Esophagus squamous epithelium (tissue), 5 donors: ENCODE measurements at regions not wholly inside any gene's neighbourhood (a gene's known extent, or its start where the extent isn't known, plus 50 kb on each side); places are given as distances from the start of the nearest gene placed in this dataset.

ENCODE experiments used
- DNase-seq: peaks from one replicate; lab custom pipeline; 2025; lab: John Stamatoyannopoulos, UW
- H3K27ac ChIP-seq, 4 donors: fragments of 200-600 bp; sonication (generic); one replicate each; pipeline ENCODE4 v1.5.1; 2016 to 2019; ENCODE audit warnings: mild to moderate bottlenecking in 1 of 4
- H3K27me3 ChIP-seq, 4 donors: fragments of 200-600 bp; sonication (generic); 1 replicate in 3 of 4; 2 replicates in 1 of 4; pipeline versions ENCODE4 v1.5.1 to v1.6.0; 2017 to 2021; ENCODE audit warnings: antibody characterized with exemption in 1 of 4
- H3K36me3 ChIP-seq, 3 donors: fragments of 200-600 bp; sonication (generic); one replicate each; pipeline ENCODE4 v1.5.1; 2016 to 2019
- H3K4me1 ChIP-seq, 3 donors: fragments of 200-600 bp; sonication (generic); one replicate each; pipeline ENCODE4 v1.5.1; 2017 to 2019
- H3K4me3 ChIP-seq, 4 donors: fragments of 200-600 bp; sonication (generic); 1 replicate in 3 of 4; 2 replicates in 1 of 4; pipeline ENCODE4 v1.5.1; 2016 to 2019; ENCODE audit warnings: mild to moderate bottlenecking in 2 of 4, moderate library complexity in 1 of 4
- H3K9me3 ChIP-seq, 3 donors: fragments of 200-600 bp; sonication (generic); one replicate each; pipeline ENCODE4 v1.5.1; 2016 to 2019
- POLR2A ChIP-seq, 4 donors: fragments of 450-650 bp; IDR thresholded peaks; one replicate each; pipeline ENCODE4 v1.6.1; 2017; ENCODE audit warnings: antibody characterized with exemption in 4 of 4, mild to moderate bottlenecking in 4 of 4, moderate library complexity in 3 of 4
- whole genome bisulfite sequencing, 2 donors: methylation state at CpG; one replicate each; pipeline ENCODE4 v1.1.5; 2018; 5-methylcytosine and 5-hydroxymethylcytosine counted together
- intact Hi-C: fragments of 100-400 bp; cut with DNase I; formaldehyde crosslinking; loops from one replicate; pipeline ENCODE4 v1.15.0; 2022
- TF ChIP-seq, protein P1 (sequence below), 6 experiments: fragments of 450-650 bp in 4 of 6; fragments of 200-600 bp in 2 of 6; sonication (generic) in 2 of 6; IDR thresholded peaks; one replicate each; pipeline ENCODE4 v1.5.1; 2016 to 2019; ENCODE audit warnings: antibody characterized with exemption in 6 of 6, mild to moderate bottlenecking in 4 of 6, moderate library complexity in 4 of 6
- donor health status: DM: yes; HTN: yes; CAD: no.

DNA sequence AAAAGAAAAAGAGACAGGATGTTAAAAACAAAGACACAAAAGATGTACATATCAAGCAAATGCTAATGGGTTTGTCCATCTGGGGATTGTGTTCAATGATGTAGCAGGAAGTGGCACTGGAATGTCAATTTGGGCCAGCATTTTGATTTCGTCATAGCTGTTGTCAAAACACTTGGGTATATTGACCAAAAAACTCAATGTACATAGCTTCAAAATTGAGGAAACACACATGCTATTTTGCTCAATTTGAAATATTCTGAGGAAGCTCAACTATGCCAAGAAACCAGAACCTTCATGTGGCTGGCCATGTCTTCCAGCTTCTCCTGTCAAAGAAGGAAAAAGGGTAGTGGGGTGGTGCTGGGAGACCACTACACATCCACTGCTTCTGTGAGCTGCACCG, 212.7 kb upstream of the GHITM start:
- Histone ChIP-seq H3K4me3 (no peak overlapping the region), H3K27ac (no peak overlapping the region), H3K36me3 (no peaks in the 10 kb centered on the region), H3K9me3 (no peaks in the 10 kb centered on the region), H3K4me1 (no peaks in the 10 kb centered on the region), H3K27me3 (peaks cover 0 to 8% (median 0%) of the 10 kb centered on the region in 4 donors)
- no peak for TF ChIP-seq POLR2A (IDR thresholded peaks at IDR 0.05)
- TF ChIP-seq, protein P1, sequence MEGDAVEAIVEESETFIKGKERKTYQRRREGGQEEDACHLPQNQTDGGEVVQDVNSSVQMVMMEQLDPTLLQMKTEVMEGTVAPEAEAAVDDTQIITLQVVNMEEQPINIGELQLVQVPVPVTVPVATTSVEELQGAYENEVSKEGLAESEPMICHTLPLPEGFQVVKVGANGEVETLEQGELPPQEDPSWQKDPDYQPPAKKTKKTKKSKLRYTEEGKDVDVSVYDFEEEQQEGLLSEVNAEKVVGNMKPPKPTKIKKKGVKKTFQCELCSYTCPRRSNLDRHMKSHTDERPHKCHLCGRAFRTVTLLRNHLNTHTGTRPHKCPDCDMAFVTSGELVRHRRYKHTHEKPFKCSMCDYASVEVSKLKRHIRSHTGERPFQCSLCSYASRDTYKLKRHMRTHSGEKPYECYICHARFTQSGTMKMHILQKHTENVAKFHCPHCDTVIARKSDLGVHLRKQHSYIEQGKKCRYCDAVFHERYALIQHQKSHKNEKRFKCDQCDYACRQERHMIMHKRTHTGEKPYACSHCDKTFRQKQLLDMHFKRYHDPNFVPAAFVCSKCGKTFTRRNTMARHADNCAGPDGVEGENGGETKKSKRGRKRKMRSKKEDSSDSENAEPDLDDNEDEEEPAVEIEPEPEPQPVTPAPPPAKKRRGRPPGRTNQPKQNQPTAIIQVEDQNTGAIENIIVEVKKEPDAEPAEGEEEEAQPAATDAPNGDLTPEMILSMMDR (IDR thresholded peaks at IDR 0.05): no peak
- intact Hi-C loops: no loop called here
- WGBS, 2 donors: 62 to 78% methylated on average over 1 to 2 of the region's 2 CpGs
- no peak for DNase-seq

DNA sequence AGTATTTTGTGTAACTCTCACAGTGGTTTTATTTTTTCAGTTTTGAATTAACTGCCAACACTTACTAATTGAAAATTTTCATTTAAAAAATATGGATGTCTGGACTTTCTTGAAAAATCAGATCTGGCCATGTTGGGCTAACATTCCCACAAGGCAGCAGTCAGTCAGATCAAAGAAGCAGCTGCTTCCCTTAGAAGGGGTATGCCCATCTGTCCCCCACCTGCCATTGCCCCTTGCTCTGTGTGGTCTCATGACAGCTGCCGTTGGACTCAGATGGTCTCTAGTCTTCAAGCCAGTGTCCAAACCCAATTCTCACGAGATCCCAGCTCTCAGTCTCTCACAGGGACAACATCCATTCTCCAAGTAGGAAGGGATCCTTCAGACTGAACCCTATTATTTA, 212.1 kb upstream of the GHITM start:
- no peaks in the 10 kb centered on the region for H3K4me1 ChIP-seq
- no peaks in the 10 kb centered on the region for H3K36me3 ChIP-seq
- H3K9me3 ChIP-seq: no peaks in the 10 kb centered on the region
- no peak for DNase-seq
- 63 to 100% methylated on average over 1 to 2 of the region's 2 CpGs for WGBS, 2 donors
- peaks cover 0 to 8% (median 0%) of the 10 kb centered on the region in 4 donors for H3K27me3 ChIP-seq
- no peak overlapping the region for H3K4me3 ChIP-seq
- no peak overlapping the region for H3K27ac ChIP-seq
- TF ChIP-seq, protein P1 (IDR thresholded peaks at IDR 0.05): no peak
- no peak for TF ChIP-seq POLR2A (IDR thresholded peaks at IDR 0.05)
- intact Hi-C loops: no loop called here

DNA sequence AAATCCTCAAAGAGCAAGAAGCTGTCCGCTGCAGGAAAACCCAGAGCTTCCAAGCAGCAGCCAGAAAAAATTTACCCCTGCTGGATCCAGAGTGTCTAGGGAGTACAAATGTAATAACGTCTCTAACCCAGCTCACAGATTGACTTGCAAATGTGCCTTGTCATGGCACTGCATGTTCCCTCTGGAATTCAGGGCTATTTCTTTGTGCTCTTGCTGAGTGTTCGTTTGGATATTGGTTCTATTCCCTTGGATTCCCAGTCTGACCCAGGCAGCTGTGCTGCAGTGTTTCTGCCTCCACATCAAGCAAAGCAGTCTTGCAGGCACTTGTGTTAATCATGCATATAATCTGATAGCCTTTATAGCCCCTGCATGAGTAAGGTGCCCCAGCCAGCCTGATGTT, 209.9 kb upstream of the GHITM start:
- peaks cover 0 to under 1% (median 0%) of the 10 kb centered on the region in 4 donors for H3K27me3 ChIP-seq
- 32% methylated on average over 3 of the region's 3 CpGs for WGBS, 2 donors
- H3K4me3 ChIP-seq: no peak overlapping the region
- no peak for DNase-seq
- TF ChIP-seq, protein P1 (IDR thresholded peaks at IDR 0.05): no peak
- TF ChIP-seq POLR2A (IDR thresholded peaks at IDR 0.05): no peak
- intact Hi-C loops: no loop called here
- H3K27ac ChIP-seq: no peak overlapping the region
- no peaks in the 10 kb centered on the region for H3K4me1 ChIP-seq
- H3K36me3 ChIP-seq: no peaks in the 10 kb centered on the region
- no peaks in the 10 kb centered on the region for H3K9me3 ChIP-seq

DNA sequence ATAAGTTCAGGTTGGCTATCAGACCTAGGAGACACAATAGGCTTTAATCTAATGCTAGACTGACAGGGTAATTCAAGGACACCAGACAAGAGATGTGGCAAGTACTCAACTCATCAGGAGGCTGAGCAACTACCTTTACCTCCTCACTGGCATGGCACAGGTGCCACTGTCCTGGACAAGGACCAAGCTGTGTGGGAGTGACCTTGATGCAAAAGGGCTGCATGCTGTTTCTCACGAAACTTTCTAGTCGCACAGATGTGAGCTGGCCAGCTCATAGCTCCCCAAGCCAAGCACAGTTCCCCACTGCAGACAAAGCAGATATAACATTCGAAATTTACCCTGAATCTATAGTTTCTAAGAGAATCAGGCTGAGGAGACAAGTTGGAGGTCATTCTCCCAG, 207.6 kb upstream of the GHITM start:
- no peaks in the 10 kb centered on the region for H3K36me3 ChIP-seq
- TF ChIP-seq, protein P1 (IDR thresholded peaks at IDR 0.05): no peak
- TF ChIP-seq POLR2A (IDR thresholded peaks at IDR 0.05): no peak
- H3K4me1 ChIP-seq: no peaks in the 10 kb centered on the region
- intact Hi-C loops: no loop called here
- no peaks in the 10 kb centered on the region for H3K9me3 ChIP-seq
- H3K4me3 ChIP-seq: no peak overlapping the region
- H3K27me3 ChIP-seq: no peaks in the 10 kb centered on the region
- DNase-seq: no peak
- WGBS, 2 donors: 60 to 78% methylated on average over 3 of the region's 3 CpGs
- no peak overlapping the region for H3K27ac ChIP-seq

DNA sequence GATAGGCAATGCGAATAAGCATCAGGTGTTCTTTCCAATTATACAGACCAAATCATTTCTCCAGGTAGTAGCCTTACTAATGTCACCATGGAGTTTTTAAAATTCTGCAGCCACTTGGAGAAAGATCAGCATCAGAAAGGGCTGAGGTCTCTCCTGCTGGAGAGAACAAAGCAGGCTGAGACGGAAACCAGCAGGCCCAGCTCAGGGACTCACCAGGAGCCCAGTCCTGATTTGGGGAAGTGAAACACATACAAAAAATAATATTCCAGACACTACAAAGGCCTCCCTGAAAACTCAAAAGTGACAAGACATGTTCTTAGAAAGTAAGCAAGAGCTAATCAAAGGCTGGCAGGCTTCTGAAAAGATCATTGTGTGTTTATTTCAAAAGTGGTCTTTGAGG, 207.1 kb upstream of the GHITM start:
- no peak for DNase-seq
- no peak overlapping the region for H3K4me3 ChIP-seq
- H3K36me3 ChIP-seq: no peaks in the 10 kb centered on the region
- WGBS, 2 donors: 88 to 93% methylated on average over 2 of the region's 2 CpGs
- no peaks in the 10 kb centered on the region for H3K4me1 ChIP-seq
- intact Hi-C loops: no loop called here
- TF ChIP-seq POLR2A (IDR thresholded peaks at IDR 0.05): no peak
- TF ChIP-seq, protein P1 (IDR thresholded peaks at IDR 0.05): no peak
- no peaks in the 10 kb centered on the region for H3K9me3 ChIP-seq
- H3K27me3 ChIP-seq: no peaks in the 10 kb centered on the region
- H3K27ac ChIP-seq: no peak overlapping the region
